ENCODE measurements at regions not wholly inside any gene's neighbourhood (a gene's known extent, or its start where the extent isn't known, plus 50 kb on each side); places are given as distances from the start of the nearest gene placed in this dataset.
A peak's percentile ranks its signal among the peaks of the same experiment; 100 is the strongest.

GRCh38 chr4:35926788-35927187, 317.5 kb downstream of the ARAP2 start:
- Histone ChIP-seq H3K4me3 (no peak overlapping the region), H3K4me1 (no peaks in the 10 kb centered on the region), H3K36me3 (no peaks in the 10 kb centered on the region), H3K27ac (no peak overlapping the region), H3K27me3 (no peaks in the 10 kb centered on the region), H3K9me3 (no peaks in the 10 kb centered on the region)
- no peak for TF ChIP-seq POLR2A (IDR thresholded peaks at IDR 0.05)
- no peak for TF ChIP-seq EP300 (IDR thresholded peaks at IDR 0.05)
- TF ChIP-seq CTCF (IDR thresholded peaks at IDR 0.05) = no peak
- no peak for DNase-seq (ENCODE audit: low spot score in 2 of 2)
- 77 to 84% methylated on average over 3 of the region's 3 CpGs for WGBS, 2 donors

- WGBS, 2 donors = 35 to 42% methylated on average over 3 of the region's 3 CpGs
- H3K4me1 ChIP-seq = peaks cover 0 to 3% (median 0%) of the 10 kb centered on the region in 4 donors
- no peak overlapping the region for H3K4me3 ChIP-seq
- H3K9me3 ChIP-seq = no peaks in the 10 kb centered on the region
- no peak for TF ChIP-seq EP300 (IDR thresholded peaks at IDR 0.05)
- no peak overlapping the region for H3K27ac ChIP-seq
- no peaks in the 10 kb centered on the region for H3K36me3 ChIP-seq
- H3K27me3 ChIP-seq = no peaks in the 10 kb centered on the region
- DNase-seq (ENCODE audit: low spot score in 2 of 2) = no peak
These were observed 310.4 kb downstream of the ARAP2 start for GRCh38 chr4:35933901-35934300.

- Histone ChIP-seq H3K27me3 (no peaks in the 10 kb centered on the region), H3K4me1 (peaks cover 0 to 3% (median 0%) of the 10 kb centered on the region in 4 donors), H3K9me3 (no peaks in the 10 kb centered on the region), H3K27ac (no peak overlapping the region), H3K36me3 (no peaks in the 10 kb centered on the region), H3K4me3 (no peak overlapping the region)
- 29 to 31% methylated on average over 5 of the region's 5 CpGs for WGBS, 2 donors
- TF ChIP-seq CTCF (IDR thresholded peaks at IDR 0.05) = peak; percentile 33 to 65 (median 38)
- TF ChIP-seq EP300 (IDR thresholded peaks at IDR 0.05) = no peak
- TF ChIP-seq POLR2A (IDR thresholded peaks at IDR 0.05) = no peak
- no peak for DNase-seq (ENCODE audit: low spot score in 2 of 2)
These were observed 309.9 kb downstream of the ARAP2 start for GRCh38 chr4:35934320-35934981.

- no peak for TF ChIP-seq POLR2A (IDR thresholded peaks at IDR 0.05)
- TF ChIP-seq EP300 (IDR thresholded peaks at IDR 0.05) = no peak
- TF ChIP-seq CTCF (IDR thresholded peaks at IDR 0.05) = no peak
- Histone ChIP-seq H3K4me3 (no peak overlapping the region), H3K27ac (no peak overlapping the region), H3K4me1 (peaks cover 0 to 3% (median 0%) of the 10 kb centered on the region in 4 donors), H3K36me3 (no peaks in the 10 kb centered on the region), H3K27me3 (no peaks in the 10 kb centered on the region), H3K9me3 (no peaks in the 10 kb centered on the region)
- DNase-seq (ENCODE audit: low spot score in 2 of 2) = no peak
- 83 to 87% methylated on average over 3 of the region's 3 CpGs for WGBS, 2 donors
These were observed 305.4 kb downstream of the ARAP2 start for GRCh38 chr4:35938936-35939335.

- Histone ChIP-seq H3K27me3 (no peaks in the 10 kb centered on the region), H3K9me3 (no peaks in the 10 kb centered on the region), H3K36me3 (no peaks in the 10 kb centered on the region), H3K27ac (no peak overlapping the region), H3K4me1 (no peaks in the 10 kb centered on the region), H3K4me3 (no peak overlapping the region)
- no peak for DNase-seq (ENCODE audit: low spot score in 2 of 2)
- TF ChIP-seq POLR2A (IDR thresholded peaks at IDR 0.05) = no peak
- TF ChIP-seq EP300 (IDR thresholded peaks at IDR 0.05) = no peak
- no peak for TF ChIP-seq CTCF (IDR thresholded peaks at IDR 0.05)
- 54 to 57% methylated on average over 1 of the region's 1 CpG for WGBS, 2 donors
These were observed 304.6 kb downstream of the ARAP2 start for GRCh38 chr4:35939751-35940150.
